K562 (cell line): ENCODE measurements at regions not wholly inside any gene's neighbourhood (a gene's known extent, or its start where the extent isn't known, plus 50 kb on each side); places are given as distances from the start of the nearest gene placed in this dataset.

Experiments used
- ATAC-seq: fragments of 200-7000 bp; cut with Tn5 transposase; 3 replicates; pipeline ENCODE4 v1.9.1; 2020; ENCODE audit warnings: moderate library complexity
- BruUV-seq: library from RNA; stranded (reverse); fragments of 400-500 nt; replicated peaks from 2 replicates; lab custom pipeline; 2021; lab: Mats Ljungman, UMichigan
- CTCF ChIA-PET: fragments of 300-600 bp; formaldehyde crosslinking; extraction: SDS; loops from one replicate; lab custom pipeline; 2021; ENCODE audit warnings: low intra/inter-chr PET ratio; lab: Yijun Ruan, JAX
- POLR2A ChIA-PET: fragments of 300-600, 350-650 bp; sonication (Branson Sonifier 250); formaldehyde crosslinking; extraction: SDS; loops from one replicate; lab custom pipeline; 2021; ENCODE audit warnings: antibody characterized with exemption, inconsistent platforms; lab: Yijun Ruan, JAX
- DNase-seq, 4 experiments: peaks; one replicate each; pipeline versions ENCODE4 v3.0.0 to v3.0.0-alpha.2; 2011 to 2018; ENCODE audit warnings: low spot score in 3 of 4, mixed read lengths in 3 of 4; ENCODE audit errors: extremely low read depth in 1 of 4
- FAIRE-seq: peaks from 2 replicates; lab custom pipeline; 2011; peaks lifted over from hg19 to GRCh38; lab: Jason Lieb, UNC
- H2AFZ ChIP-seq: 2 replicates; pipeline ENCODE4 v1.6.0; 2011; ENCODE audit warnings: low read depth, low read length, control low read depth, inconsistent platforms
- H3K27ac ChIP-seq: fragments of 200-600 bp; 3 replicates; pipeline ENCODE4 v1.8.0; 2011; ENCODE audit warnings: low read depth, mild to moderate bottlenecking, control low read depth, inconsistent platforms, low read length, moderate library complexity, mixed read lengths; ENCODE audit errors: extremely low read depth
- H3K27me3 ChIP-seq, 2 experiments: fragments of 300-600 bp in 1 of 2; 2 replicates in 1 of 2; 3 replicates in 1 of 2; pipeline versions ENCODE4 v1.6.0 to v1.8.0; 2011; ENCODE audit warnings: inconsistent platforms in 2 of 2, low read length in 2 of 2, mild to moderate bottlenecking in 1 of 2, mixed read lengths in 1 of 2, moderate library complexity in 1 of 2; ENCODE audit not compliant: control insufficient read depth in 2 of 2, insufficient read depth in 2 of 2
- H3K36me3 ChIP-seq: fragments of 300-600 bp; 3 replicates; pipeline ENCODE4 v1.8.0; 2011; ENCODE audit warnings: mild to moderate bottlenecking, low read length, inconsistent platforms; ENCODE audit not compliant: control insufficient read depth, insufficient read depth
- H3K4me1 ChIP-seq, 2 experiments: fragments of 200-600 bp in 1 of 2; replicated peaks in 1 of 2; 2 replicates in 1 of 2; 3 replicates in 1 of 2; pipeline versions ENCODE4 v1.5.1 to v1.8.0; 2011; ENCODE audit warnings: inconsistent platforms in 2 of 2, low read length in 2 of 2, mild to moderate bottlenecking in 1 of 2, mixed read lengths in 1 of 2, moderate library complexity in 1 of 2; ENCODE audit not compliant: control insufficient read depth in 2 of 2, insufficient read depth in 2 of 2
- H3K4me2 ChIP-seq: 2 replicates; pipeline ENCODE4 v1.6.1; 2011; ENCODE audit warnings: low read length, control low read depth, inconsistent platforms, mixed read lengths; ENCODE audit not compliant: insufficient read depth
- H3K4me3 ChIP-seq: fragments of 200-600 bp; sonication (generic), shearing (Covaris generic); 2 replicates; pipeline ENCODE4 v1.5.1; 2016; ENCODE audit warnings: control low read depth, inconsistent platforms
- H3K79me2 ChIP-seq: fragments of 200-600 bp; 3 replicates; pipeline ENCODE4 v1.8.0; 2011; ENCODE audit warnings: low read length, inconsistent platforms; ENCODE audit not compliant: control insufficient read depth, insufficient read depth
- H3K9ac ChIP-seq, 2 experiments: 2 replicates each; pipeline versions ENCODE4 v1.6.0 to v1.6.1; 2011; ENCODE audit warnings: low read depth in 2 of 2, low read length in 2 of 2, control low read depth in 1 of 2, inconsistent platforms in 1 of 2, mild to moderate bottlenecking in 1 of 2, mixed read lengths in 1 of 2; ENCODE audit not compliant: insufficient read depth in 1 of 2
- H3K9me1 ChIP-seq: one replicate; pipeline ENCODE4 v1.6.0; 2011; ENCODE audit warnings: inconsistent platforms, mild to moderate bottlenecking, low read length, moderate library complexity; ENCODE audit not compliant: control insufficient read depth, insufficient read depth
- H3K9me3 ChIP-seq: replicated peaks from 2 replicates; pipeline ENCODE4 v1.5.1; 2011; ENCODE audit warnings: low read depth, low read length, inconsistent platforms; ENCODE audit not compliant: control insufficient read depth, insufficient read depth
- H4K20me1 ChIP-seq: replicated peaks from 2 replicates; pipeline ENCODE4 v1.6.1; 2011; ENCODE audit warnings: low read length, inconsistent platforms, mixed read lengths; ENCODE audit not compliant: control insufficient read depth, insufficient read depth
- SIX5 ChIP-seq, 2 experiments: IDR thresholded peaks; 2 replicates each; pipeline ENCODE4 v1.6.1; 2011; ENCODE audit warnings: low read length in 2 of 2, borderline replicate concordance in 1 of 2, low read depth in 1 of 2, mild to moderate bottlenecking in 1 of 2, moderate library complexity in 1 of 2; ENCODE audit not compliant: insufficient read depth in 1 of 2
- YY1 ChIP-seq, 3 experiments: IDR thresholded peaks; 2 replicates each; pipeline ENCODE4 v1.6.1; 2011; ENCODE audit warnings: low read length in 2 of 3, mild to moderate bottlenecking in 2 of 3, moderate library complexity in 2 of 3, borderline replicate concordance in 1 of 3, control low read depth in 1 of 3, low read depth in 1 of 3; ENCODE audit not compliant: insufficient read depth in 3 of 3, insufficient replicate concordance in 2 of 3, control insufficient read depth in 1 of 3, insufficient read length in 1 of 3; ENCODE audit errors: extremely low read depth in 1 of 3
- ZFP1 ChIP-seq: fragments of 450-650 bp; formaldehyde crosslinking; IDR thresholded peaks from 2 replicates; pipeline ENCODE4 v1.4.0; 2020; ENCODE audit warnings: mild to moderate bottlenecking, mixed read lengths
- ZNF143 ChIP-seq: sonication (generic); formaldehyde crosslinking; IDR thresholded peaks from 2 replicates; pipeline ENCODE4 v1.9.0; 2022; ENCODE audit warnings: mild to moderate bottlenecking, missing genetic modification reagents
- ZNF507 ChIP-seq: conservative IDR thresholded peaks from 2 replicates; pipeline ENCODE4 v1.6.1; 2017; ENCODE audit warnings: missing genetic modification characterization, missing compliant biosample characterization
- WGBS: fragments of 100-300 bp; shearing (Covaris generic); methylation state at CpG from one replicate; pipeline ENCODE4 v1.1.6; 2016; ENCODE audit warnings: low coverage, mixed read lengths; ENCODE audit not compliant: insufficient coverage; ENCODE audit errors: missing lambda C conversion rate; 5-methylcytosine and 5-hydroxymethylcytosine counted together
- in situ Hi-C: fragments of 300-500 bp; cut with MboI; formaldehyde crosslinking; loops from 4 replicates; pipeline ENCODE4 v1.15.0; 2018; ENCODE audit warnings: inconsistent platforms, mixed read lengths
- intact Hi-C: fragments of 100-400 bp; cut with micrococcal nuclease; formaldehyde crosslinking; loops from 2 replicates; pipeline ENCODE4 v1.14.2; 2022
- TF ChIP-seq, protein P1 (sequence below): fragments of 450-650 bp; formaldehyde crosslinking; IDR thresholded peaks from 2 replicates; pipeline ENCODE4 v1.4.0; 2020; ENCODE audit warnings: mild to moderate bottlenecking, moderate library complexity

DNA sequence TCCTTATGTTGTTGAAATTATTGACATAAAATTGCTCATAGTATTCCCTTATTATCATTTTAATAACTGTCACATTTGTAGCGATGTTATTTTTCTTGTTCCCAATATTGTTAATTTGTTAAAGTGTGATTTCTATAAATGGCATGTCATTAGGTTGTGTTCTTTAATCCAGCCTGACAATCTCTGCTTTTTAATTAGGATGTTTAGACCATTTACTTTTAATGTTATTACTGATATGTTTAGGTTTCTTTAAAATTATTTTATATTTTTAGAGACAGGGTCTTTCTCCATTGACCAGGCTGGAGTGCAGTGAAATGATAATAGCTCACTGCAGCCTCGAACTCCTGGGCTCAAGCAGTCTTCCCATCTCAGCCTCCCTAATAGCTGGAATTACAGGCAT is 408.5 kb downstream of the DLEU7 start:
- FAIRE-seq = no peak
- POLR2A ChIA-PET = no interaction called here
- no peak overlapping the region for H3K4me3 ChIP-seq
- CTCF ChIA-PET = no interaction called here
- H3K9ac ChIP-seq = no peak overlapping the region
- ATAC-seq = no peak
- H3K27ac ChIP-seq = no peak overlapping the region
- H3K27me3 ChIP-seq = no peaks in the 10 kb centered on the region
- no peak overlapping the region for H2AFZ ChIP-seq
- no peaks in the 10 kb centered on the region for H3K36me3 ChIP-seq
- H3K79me2 ChIP-seq = no peaks in the 10 kb centered on the region
- 90% methylated on average over 1 of the region's 2 CpGs for WGBS
- DNase-seq = no peak
- intact Hi-C loops (no loop called here), in situ Hi-C loops (no loop called here)
- no peaks in the 10 kb centered on the region for H4K20me1 ChIP-seq
- no peaks in the 10 kb centered on the region for H3K9me3 ChIP-seq
- H3K4me2 ChIP-seq = no peak overlapping the region
- TF ChIP-seq YY1 (IDR thresholded peaks at IDR 0.05; ENCODE audit: borderline replicate concordance in 1 of 3, control insufficient read depth in 1 of 3, extremely low read depth in 1 of 3, insufficient read depth in 3 of 3, insufficient read length in 1 of 3, insufficient replicate concordance in 2 of 3, low read depth in 1 of 3, low read length in 2 of 3) (no peak), ZNF143 (CRISPR knock-in tag) (no peak), SIX5 (IDR thresholded peaks at IDR 0.05; ENCODE audit: borderline replicate concordance in 1 of 2, insufficient read depth in 1 of 2, low read depth in 1 of 2, low read length in 2 of 2) (no peak), ZFP1 (CRISPR knock-in tag) (no peak), ZNF507 (peak; percentile 90)
- TF ChIP-seq, protein P1, sequence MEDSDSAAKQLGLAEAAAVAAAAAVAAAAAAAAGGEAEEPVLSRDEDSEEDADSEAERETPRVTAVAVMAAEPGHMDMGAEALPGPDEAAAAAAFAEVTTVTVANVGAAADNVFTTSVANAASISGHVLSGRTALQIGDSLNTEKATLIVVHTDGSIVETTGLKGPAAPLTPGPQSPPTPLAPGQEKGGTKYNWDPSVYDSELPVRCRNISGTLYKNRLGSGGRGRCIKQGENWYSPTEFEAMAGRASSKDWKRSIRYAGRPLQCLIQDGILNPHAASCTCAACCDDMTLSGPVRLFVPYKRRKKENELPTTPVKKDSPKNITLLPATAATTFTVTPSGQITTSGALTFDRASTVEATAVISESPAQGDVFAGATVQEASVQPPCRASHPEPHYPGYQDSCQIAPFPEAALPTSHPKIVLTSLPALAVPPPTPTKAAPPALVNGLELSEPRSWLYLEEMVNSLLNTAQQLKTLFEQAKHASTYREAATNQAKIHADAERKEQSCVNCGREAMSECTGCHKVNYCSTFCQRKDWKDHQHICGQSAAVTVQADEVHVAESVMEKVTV (CRISPR knock-in tag) = no peak
- BruUV-seq = no TSS peak
- H3K4me1 ChIP-seq = no peaks in the 10 kb centered on the region
- no peaks in the 10 kb centered on the region for H3K9me1 ChIP-seq
